Testis (tissue), 2 donors: ENCODE measurements at regions not wholly inside any gene's neighbourhood (a gene's known extent, or its start where the extent isn't known, plus 50 kb on each side); places are given as distances from the start of the nearest gene placed in this dataset.
"Not testable (repeated sequence)": the region's sequence is repeated elsewhere in the genome, so short reads cannot be mapped to it uniquely, and the experiment has no call there.

Source experiments
- DNase-seq: peaks from one replicate; pipeline ENCODE4 v3.0.0-alpha.2; 2019
- H3K27ac ChIP-seq, 2 donors: fragments of 200-600 bp; sonication (generic); one replicate each; pipeline ENCODE4 v1.5.1; 2019
- H3K27me3 ChIP-seq: fragments of 200-600 bp; sonication (generic); one replicate; pipeline ENCODE4 v1.5.1; 2019
- H3K36me3 ChIP-seq: fragments of 200-600 bp; sonication (generic); one replicate; pipeline ENCODE4 v1.5.1; 2017; ENCODE audit warnings: low read depth; ENCODE audit errors: missing control alignments
- H3K4me1 ChIP-seq: fragments of 200-600 bp; sonication (generic); one replicate; pipeline ENCODE4 v1.5.1; 2019
- H3K4me3 ChIP-seq, 2 donors: fragments of 200-600 bp; sonication (generic); one replicate each; pipeline ENCODE4 v1.5.1; 2017 to 2019
- H3K9me3 ChIP-seq: fragments of 200-600 bp; sonication (generic); one replicate; pipeline ENCODE4 v1.5.1; 2017
- CTCF ChIP-seq, 3 experiments: fragments of 450-650 bp in 2 of 3; fragments of 200-600 bp in 1 of 3; sonication (generic) in 1 of 3; IDR thresholded peaks; one replicate each; pipeline ENCODE4 v1.5.1; 2016 to 2019; ENCODE audit warnings: antibody characterized with exemption in 3 of 3, mild to moderate bottlenecking in 2 of 3, moderate library complexity in 1 of 3
- POLR2A ChIP-seq: fragments of 450-650 bp; IDR thresholded peaks from one replicate; pipeline ENCODE4 v1.6.1; 2017; ENCODE audit warnings: antibody characterized with exemption, mild to moderate bottlenecking, moderate library complexity
- WGBS, 2 donors: methylation state at CpG; one replicate each; pipeline ENCODE4 v1.1.5; 2018; 5-methylcytosine and 5-hydroxymethylcytosine counted together
- intact Hi-C: fragments of 100-400 bp; cut with DNase I; formaldehyde crosslinking; loops from one replicate; pipeline ENCODE4 v1.15.1; 2023; ENCODE audit warnings: low total_unique reads

- Histone ChIP-seq H3K4me3 (no peak overlapping the region), H3K27ac (no peak overlapping the region), H3K9me3 (no peaks in the 10 kb centered on the region), H3K36me3 (no peaks in the 10 kb centered on the region), H3K4me1 (no peaks in the 10 kb centered on the region), H3K27me3 (no peaks in the 10 kb centered on the region)
- 47 to 54% methylated on average over 3 of the region's 3 CpGs for WGBS, 2 donors
- intact Hi-C loops, result no loop called here
- no peak for DNase-seq
- TF ChIP-seq CTCF (IDR thresholded peaks at IDR 0.05) (no peak), POLR2A (no peak)
Observed at GRCh38 chr20:55004044-55004443, 528.7 kb downstream of the DOK5 start.

GRCh38 chr20:54995553-54995952 lies 520.2 kb downstream of the DOK5 start:
- Histone ChIP-seq H3K36me3 (no peaks in the 10 kb centered on the region), H3K27me3 (no peaks in the 10 kb centered on the region), H3K27ac (no peak overlapping the region), H3K4me1 (no peaks in the 10 kb centered on the region), H3K9me3 (no peaks in the 10 kb centered on the region), H3K4me3 (no peak overlapping the region)
- WGBS, 2 donors, result 49 to 81% methylated on average over 5 of the region's 5 CpGs
- DNase-seq, result no peak
- TF ChIP-seq CTCF (IDR thresholded peaks at IDR 0.05) (no peak), POLR2A (no peak)
- intact Hi-C loops, result no loop called here

- intact Hi-C loops, result no loop called here
- Histone ChIP-seq H3K27me3 (no peaks in the 10 kb centered on the region), H3K9me3 (no peaks in the 10 kb centered on the region), H3K27ac (no peak overlapping the region), H3K4me3 (no peak overlapping the region), H3K36me3 (no peaks in the 10 kb centered on the region), H3K4me1 (no peaks in the 10 kb centered on the region)
- no peak for DNase-seq
- 53 to 54% methylated on average over 4 of the region's 4 CpGs for WGBS, 2 donors
- no peak for TF ChIP-seq CTCF (IDR thresholded peaks at IDR 0.05)
- no peak for TF ChIP-seq POLR2A
Observed at GRCh38 chr20:54995011-54995410, 519.6 kb downstream of the DOK5 start.

GRCh38 chr20:54985091-54985490 lies 509.7 kb downstream of the DOK5 start:
- H3K27ac ChIP-seq, result no peak overlapping the region
- no peak overlapping the region for H3K4me3 ChIP-seq
- TF ChIP-seq POLR2A (no peak), CTCF (IDR thresholded peaks at IDR 0.05) (no peak)
- no peaks in the 10 kb centered on the region for H3K9me3 ChIP-seq
- no peaks in the 10 kb centered on the region for H3K36me3 ChIP-seq
- DNase-seq, result no peak
- no peaks in the 10 kb centered on the region for H3K27me3 ChIP-seq
- 56 to 62% methylated on average over 7 of the region's 7 CpGs for WGBS, 2 donors
- intact Hi-C loops, result no loop called here
- H3K4me1 ChIP-seq, result no peaks in the 10 kb centered on the region

- Histone ChIP-seq H3K27me3 (no peaks in the 10 kb centered on the region), H3K9me3 (no peaks in the 10 kb centered on the region), H3K27ac (no peak overlapping the region), H3K4me1 (no peaks in the 10 kb centered on the region), H3K36me3 (no peaks in the 10 kb centered on the region), H3K4me3 (no peak overlapping the region)
- WGBS, 2 donors, result 83 to 86% methylated on average over 1 of the region's 1 CpG
- TF ChIP-seq POLR2A, result no peak
- no peak for TF ChIP-seq CTCF (IDR thresholded peaks at IDR 0.05)
- intact Hi-C loops, result no loop called here
- no peak for DNase-seq
Observed at GRCh38 chr20:54984104-54984448, 508.7 kb downstream of the DOK5 start.

GRCh38 chr20:54983394-54984103 lies 508.2 kb downstream of the DOK5 start:
- H3K27me3 ChIP-seq, H3K36me3 ChIP-seq, DNase-seq, H3K9me3 ChIP-seq, intact Hi-C loops, H3K4me3 ChIP-seq, H3K4me1 ChIP-seq, H3K27ac ChIP-seq: not testable (repeated sequence)
- 89 to 91% methylated on average over 11 of the region's 11 CpGs for WGBS, 2 donors
